PC-3 (cell line): ENCODE measurements at regions not wholly inside any gene's neighbourhood (a gene's known extent, or its start where the extent isn't known, plus 50 kb on each side); places are given as distances from the start of the nearest gene placed in this dataset.

ENCODE experiments used
- ATAC-seq: fragments of 200-7000 bp; cut with Tn5 transposase; 2 replicates; pipeline ENCODE4 v1.9.1; 2020; ENCODE audit warnings: mild to moderate bottlenecking, moderate library complexity
- BruUV-seq: library from RNA; stranded (reverse); fragments of 400-500 nt; replicated peaks from 2 replicates; lab custom pipeline; 2021; lab: Mats Ljungman, UMichigan
- CTCF ChIA-PET: fragments of 300-600 bp; sonication (Branson Sonifier 250); formaldehyde crosslinking; loops from one replicate; lab custom pipeline; 2022; ENCODE audit warnings: antibody characterized with exemption; lab: Charles Lee
- POLR2A ChIA-PET: fragments of 300-600 bp; sonication (Branson Sonifier 250); formaldehyde crosslinking; loops from one replicate; lab custom pipeline; 2022; ENCODE audit warnings: antibody characterized with exemption; ENCODE audit not compliant: unreplicated experiment; lab: Charles Lee
- DNase-seq: peaks from one replicate; pipeline ENCODE4 v3.0.0-alpha.2; 2015
- H2AFZ ChIP-seq: fragments of 300-600 bp; sonication (generic); 2 replicates; pipeline ENCODE4 v1.6.0; 2016; ENCODE audit warnings: antibody characterized with exemption, low read length
- H3F3A ChIP-seq: fragments of 300-600 bp; sonication (generic); one replicate; pipeline ENCODE4 v1.6.0; 2017; ENCODE audit warnings: antibody characterized with exemption, low read length, control low read depth, mild to moderate bottlenecking; ENCODE audit not compliant: unreplicated experiment
- H3K27ac ChIP-seq: fragments of 300-600 bp; sonication (generic); 2 replicates; pipeline ENCODE4 v1.5.1; 2016; ENCODE audit warnings: mild to moderate bottlenecking, low read length
- H3K27me3 ChIP-seq: fragments of 300-600 bp; sonication (generic); 2 replicates; pipeline ENCODE4 v1.6.1; 2016; ENCODE audit warnings: low read length, mixed read lengths
- H3K36me3 ChIP-seq: fragments of 300-600 bp; sonication (generic); 2 replicates; pipeline ENCODE4 v1.6.1; 2016; ENCODE audit warnings: low read depth, mixed run types, low read length, mixed read lengths
- H3K4me1 ChIP-seq: fragments of 300-600 bp; sonication (generic); 2 replicates; pipeline ENCODE4 v1.5.1; 2016; ENCODE audit warnings: low read length; ENCODE audit not compliant: insufficient read depth
- H3K4me2 ChIP-seq: fragments of 300-600 bp; sonication (generic); 2 replicates; pipeline ENCODE4 v1.6.0; 2016; ENCODE audit warnings: low read length
- H3K4me3 ChIP-seq: fragments of 300-600 bp; sonication (generic); 2 replicates; pipeline ENCODE4 v1.5.1; 2016; ENCODE audit warnings: mild to moderate bottlenecking, low read length, mixed read lengths
- H3K79me2 ChIP-seq: fragments of 300-600 bp; sonication (generic); 2 replicates; pipeline ENCODE4 v1.6.1; 2017; ENCODE audit warnings: low read length, mixed read lengths
- H3K9ac ChIP-seq: fragments of 300-600 bp; sonication (generic); 2 replicates; pipeline ENCODE4 v1.6.0; 2016; ENCODE audit warnings: mild to moderate bottlenecking, low read length
- H3K9me2 ChIP-seq: fragments of 300-600 bp; sonication (generic); replicated peaks from 2 replicates; pipeline ENCODE4 v1.6.1; 2016; ENCODE audit warnings: mixed run types, low read length, mixed read lengths
- H3K9me3 ChIP-seq: fragments of 300-600 bp; sonication (generic); 2 replicates; pipeline ENCODE4 v1.6.1; 2016; ENCODE audit warnings: low read length, mixed read lengths
- H4K20me1 ChIP-seq: fragments of 300-600 bp; sonication (generic); 2 replicates; pipeline ENCODE4 v1.6.1; 2016; ENCODE audit warnings: low read length, mixed read lengths
- EZH2 ChIP-seq: fragments of 300-600 bp; sonication (generic); IDR thresholded peaks from one replicate; pipeline ENCODE4 v1.6.1; 2017; ENCODE audit warnings: antibody characterized with exemption, mild to moderate bottlenecking, low read length; ENCODE audit not compliant: unreplicated experiment
- EZH2phosphoT487 ChIP-seq: fragments of 300-600 bp; sonication (generic); IDR thresholded peaks from 2 replicates; pipeline ENCODE4 v1.6.1; 2018; ENCODE audit warnings: mild to moderate bottlenecking, antibody characterized with exemption, low read length, borderline replicate concordance
- intact Hi-C: fragments of 100-400 bp; cut with micrococcal nuclease; formaldehyde crosslinking; loops from 2 replicates; pipeline ENCODE4 v1.9.0; 2023
- TF ChIP-seq, protein P1 (sequence below): fragments of 300-600 bp; sonication (generic); conservative IDR thresholded peaks from 2 replicates; pipeline ENCODE4 v1.5.1; 2017; ENCODE audit warnings: antibody characterized with exemption, low read depth, mild to moderate bottlenecking, low read length

DNA sequence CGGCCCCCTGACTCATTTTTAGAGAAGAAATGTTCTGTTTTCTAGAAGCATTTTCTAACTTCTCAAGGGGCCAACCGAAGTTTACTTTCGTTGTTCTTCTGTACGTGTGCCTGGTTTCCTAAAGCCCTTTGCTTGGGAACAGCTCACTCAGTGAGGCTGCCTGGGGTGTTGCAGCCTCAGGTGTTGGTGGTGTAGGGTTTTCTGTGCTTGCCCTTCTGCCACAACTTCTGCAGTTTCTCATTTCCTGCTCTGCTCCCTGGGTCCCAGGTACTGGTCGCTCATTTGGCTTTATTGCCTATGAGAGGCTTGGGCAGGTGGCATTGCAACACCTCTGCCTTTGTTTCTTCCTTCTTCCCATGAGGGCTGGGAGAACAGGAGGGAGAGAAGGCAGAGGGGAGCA lies 278.3 kb downstream of the SOX4 start:
- no peaks in the 10 kb centered on the region for H3K36me3 ChIP-seq
- no peaks in the 10 kb centered on the region for H3K79me2 ChIP-seq
- H3K27me3 ChIP-seq: no peaks in the 10 kb centered on the region
- no peak overlapping the region for H3K27ac ChIP-seq
- TF ChIP-seq EZH2: no peak
- TF ChIP-seq, protein P1, sequence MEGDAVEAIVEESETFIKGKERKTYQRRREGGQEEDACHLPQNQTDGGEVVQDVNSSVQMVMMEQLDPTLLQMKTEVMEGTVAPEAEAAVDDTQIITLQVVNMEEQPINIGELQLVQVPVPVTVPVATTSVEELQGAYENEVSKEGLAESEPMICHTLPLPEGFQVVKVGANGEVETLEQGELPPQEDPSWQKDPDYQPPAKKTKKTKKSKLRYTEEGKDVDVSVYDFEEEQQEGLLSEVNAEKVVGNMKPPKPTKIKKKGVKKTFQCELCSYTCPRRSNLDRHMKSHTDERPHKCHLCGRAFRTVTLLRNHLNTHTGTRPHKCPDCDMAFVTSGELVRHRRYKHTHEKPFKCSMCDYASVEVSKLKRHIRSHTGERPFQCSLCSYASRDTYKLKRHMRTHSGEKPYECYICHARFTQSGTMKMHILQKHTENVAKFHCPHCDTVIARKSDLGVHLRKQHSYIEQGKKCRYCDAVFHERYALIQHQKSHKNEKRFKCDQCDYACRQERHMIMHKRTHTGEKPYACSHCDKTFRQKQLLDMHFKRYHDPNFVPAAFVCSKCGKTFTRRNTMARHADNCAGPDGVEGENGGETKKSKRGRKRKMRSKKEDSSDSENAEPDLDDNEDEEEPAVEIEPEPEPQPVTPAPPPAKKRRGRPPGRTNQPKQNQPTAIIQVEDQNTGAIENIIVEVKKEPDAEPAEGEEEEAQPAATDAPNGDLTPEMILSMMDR: no peak
- ChIA-PET POLR2A (no interaction called here), CTCF (no interaction called here)
- no peaks in the 10 kb centered on the region for H4K20me1 ChIP-seq
- peaks cover 28% of the 10 kb centered on the region for H3K4me1 ChIP-seq
- H3K9ac ChIP-seq: no peak overlapping the region
- intact Hi-C loops: no loop called here
- H3K9me3 ChIP-seq: no peaks in the 10 kb centered on the region
- BruUV-seq: no TSS peak
- no peak overlapping the region for H3K4me2 ChIP-seq
- no peak for ATAC-seq
- H3F3A ChIP-seq: no peaks in the 10 kb centered on the region
- H3K4me3 ChIP-seq: no peak overlapping the region
- no peak overlapping the region for H2AFZ ChIP-seq
- no peaks in the 10 kb centered on the region for H3K9me2 ChIP-seq
- DNase-seq: no peak

DNA sequence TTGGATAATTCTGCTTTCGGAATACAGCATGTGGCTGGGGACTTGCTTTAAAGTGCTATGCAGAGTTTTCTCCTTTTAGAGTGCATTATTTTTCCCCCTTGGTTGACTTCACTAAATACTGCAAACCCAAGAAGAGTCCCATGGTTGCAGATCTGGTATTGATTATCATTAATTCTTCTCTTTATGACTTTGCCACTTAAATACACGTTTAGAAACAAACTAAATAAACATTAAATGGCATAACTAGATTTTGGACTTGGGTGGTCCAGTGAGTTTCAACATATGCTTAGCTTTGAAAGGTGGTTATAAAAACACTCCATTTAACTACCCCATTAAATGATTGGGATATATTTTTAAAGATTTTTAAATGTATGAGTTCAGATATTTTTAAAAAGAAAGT lies 279.2 kb downstream of the SOX4 start:
- H2AFZ ChIP-seq: no peak overlapping the region
- no peaks in the 10 kb centered on the region for H3K79me2 ChIP-seq
- DNase-seq (no peak), ATAC-seq (no peak)
- ChIA-PET CTCF (no interaction called here), POLR2A (no interaction called here)
- no peaks in the 10 kb centered on the region for H3K27me3 ChIP-seq
- H3K36me3 ChIP-seq: no peaks in the 10 kb centered on the region
- no peaks in the 10 kb centered on the region for H3K9me2 ChIP-seq
- H3K4me3 ChIP-seq: no peak overlapping the region
- no peak for TF ChIP-seq EZH2phosphoT487
- TF ChIP-seq, protein P1: no peak
- no peak for TF ChIP-seq EZH2
- no peak overlapping the region for H3K9ac ChIP-seq
- H3K27ac ChIP-seq: no peak overlapping the region
- intact Hi-C loops: no loop called here
- no peak overlapping the region for H3K4me2 ChIP-seq
- no peaks in the 10 kb centered on the region for H4K20me1 ChIP-seq
- peaks cover 28% of the 10 kb centered on the region for H3K4me1 ChIP-seq
- no peaks in the 10 kb centered on the region for H3F3A ChIP-seq
- no TSS peak for BruUV-seq
- no peaks in the 10 kb centered on the region for H3K9me3 ChIP-seq

DNA sequence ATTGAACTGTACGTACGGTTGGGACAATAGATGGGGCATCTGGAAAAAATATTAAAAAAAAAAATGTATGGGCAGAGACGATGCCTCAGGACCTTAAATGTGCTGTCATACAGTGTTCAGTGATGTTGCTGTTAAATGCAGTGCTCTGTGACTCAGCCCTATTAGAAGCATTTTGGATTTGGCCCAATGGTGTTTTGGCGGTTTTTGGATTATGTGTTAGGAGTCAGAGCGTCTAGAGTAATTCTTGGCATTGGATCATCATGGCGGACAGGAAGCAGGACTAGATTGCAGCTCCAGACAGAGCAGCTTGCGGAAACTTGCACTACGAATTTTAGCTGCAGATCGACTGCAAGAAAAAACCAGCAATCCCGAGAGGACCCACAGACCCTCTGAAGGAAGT lies 280.0 kb downstream of the SOX4 start:
- no peaks in the 10 kb centered on the region for H3K36me3 ChIP-seq
- intact Hi-C loops: no loop called here
- H3K27ac ChIP-seq: no peak overlapping the region
- H3F3A ChIP-seq: no peaks in the 10 kb centered on the region
- no peaks in the 10 kb centered on the region for H3K79me2 ChIP-seq
- no peaks in the 10 kb centered on the region for H3K9me3 ChIP-seq
- TF ChIP-seq EZH2phosphoT487 (no peak), EZH2 (no peak)
- TF ChIP-seq, protein P1: no peak
- H2AFZ ChIP-seq: peak overlapping the region; percentile 25; the same call in 1 of the 2 replicates
- ChIA-PET POLR2A (no interaction called here), CTCF (interaction anchor here (0.7 kb wide), 1 partner anchor 44 kb away, joined by 3 read pairs; no protein-coding TSS in a partner anchor)
- H3K4me3 ChIP-seq: no peak overlapping the region
- no peaks in the 10 kb centered on the region for H4K20me1 ChIP-seq
- no peaks in the 10 kb centered on the region for H3K27me3 ChIP-seq
- no peak overlapping the region for H3K9ac ChIP-seq
- ATAC-seq (peak; percentile 80), DNase-seq (peak; percentile 87)
- H3K4me2 ChIP-seq: no peak overlapping the region
- peaks cover 28% of the 10 kb centered on the region for H3K4me1 ChIP-seq
- H3K9me2 ChIP-seq: no peaks in the 10 kb centered on the region
- BruUV-seq: no TSS peak
